SK-N-MC (cell line): ENCODE measurements at regions not wholly inside any gene's neighbourhood (a gene's known extent, or its start where the extent isn't known, plus 50 kb on each side); places are given as distances from the start of the nearest gene placed in this dataset.

Source experiments
- EZH2 ChIP-seq: fragments of 200-600 bp; sonication (generic); IDR thresholded peaks from one replicate; pipeline ENCODE4 v1.6.1; 2017; ENCODE audit warnings: antibody characterized with exemption
- FOXP2 ChIP-seq: optimal IDR thresholded peaks from 2 replicates; pipeline ENCODE3; 2011; ENCODE audit warnings: mild to moderate bottlenecking, moderate library complexity; ENCODE audit not compliant: insufficient read depth; ENCODE audit errors: extremely low read length, control extremely low read depth
- POLR2AphosphoS5 ChIP-seq: IDR thresholded peaks from 2 replicates; pipeline ENCODE4 v1.6.1; 2012; ENCODE audit warnings: mild to moderate bottlenecking, low read depth, low read length, borderline replicate concordance

DNA sequence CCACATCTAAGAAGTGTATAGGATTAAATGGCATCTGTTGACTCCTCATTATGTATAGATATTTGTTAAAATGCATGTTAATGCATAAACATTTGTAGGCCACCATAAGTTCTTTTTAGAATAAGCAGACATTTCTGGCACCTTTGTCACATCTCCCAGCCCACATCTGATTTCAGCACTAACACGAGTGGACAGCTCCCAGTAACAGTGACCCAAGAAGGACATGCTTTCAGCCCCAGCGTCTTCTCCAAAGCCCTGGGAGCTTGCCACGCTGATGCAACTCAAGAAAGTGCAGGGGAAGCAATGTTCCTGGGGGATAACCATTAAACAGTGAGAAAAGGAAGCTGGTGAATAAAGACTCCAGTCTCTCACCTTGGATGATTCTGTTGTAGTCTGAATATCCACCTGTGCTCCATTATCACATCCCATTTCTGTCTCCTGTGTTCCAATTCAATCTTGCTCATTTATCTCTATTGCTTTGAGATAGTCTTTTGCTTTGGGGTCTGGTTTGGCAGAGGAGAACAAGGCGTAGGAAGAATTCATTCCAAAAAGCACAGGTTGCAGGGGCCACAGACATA, 182.6 kb upstream of the THSD7B start:
- TF ChIP-seq EZH2, result no peak
- no peak for TF ChIP-seq POLR2AphosphoS5
- TF ChIP-seq FOXP2, result no peak
